Liver (tissue), 3 donors: ENCODE measurements at regions not wholly inside any gene's neighbourhood (a gene's known extent, or its start where the extent isn't known, plus 50 kb on each side); places are given as distances from the start of the nearest gene placed in this dataset.

Experiments used
- GABPA ChIP-seq, 2 donors: IDR thresholded peaks in 1 of 2; conservative IDR thresholded peaks in 1 of 2; 2 replicates each; pipeline ENCODE4 v1.6.1; 2016; ENCODE audit warnings: antibody characterized with exemption in 2 of 2, mild to moderate bottlenecking in 1 of 2, moderate library complexity in 1 of 2
- HNF4G ChIP-seq: IDR thresholded peaks from 2 replicates; pipeline ENCODE4 v1.6.1; 2016; ENCODE audit warnings: antibody characterized with exemption
- JUND ChIP-seq, 2 donors: IDR thresholded peaks; 2 replicates each; pipeline ENCODE4 v1.6.1; 2016; ENCODE audit warnings: antibody characterized with exemption in 2 of 2
- SP1 ChIP-seq: IDR thresholded peaks from 2 replicates; pipeline ENCODE4 v1.6.1; 2018; ENCODE audit warnings: antibody characterized with exemption, mild to moderate bottlenecking
- TAF1 ChIP-seq: conservative IDR thresholded peaks from 2 replicates; pipeline ENCODE4 v1.6.1; 2016; ENCODE audit warnings: antibody characterized with exemption, mild to moderate bottlenecking
- TF ChIP-seq, protein P1 (sequence below): fragments of 150-350 bp; IDR thresholded peaks from 2 replicates; pipeline ENCODE4 v1.5.1; 2017; ENCODE audit warnings: improper control_type of control experiment, low read depth, low read length; ENCODE audit not compliant: missing input control
- donor health status: healthy.
- donor health status: healthy.

DNA sequence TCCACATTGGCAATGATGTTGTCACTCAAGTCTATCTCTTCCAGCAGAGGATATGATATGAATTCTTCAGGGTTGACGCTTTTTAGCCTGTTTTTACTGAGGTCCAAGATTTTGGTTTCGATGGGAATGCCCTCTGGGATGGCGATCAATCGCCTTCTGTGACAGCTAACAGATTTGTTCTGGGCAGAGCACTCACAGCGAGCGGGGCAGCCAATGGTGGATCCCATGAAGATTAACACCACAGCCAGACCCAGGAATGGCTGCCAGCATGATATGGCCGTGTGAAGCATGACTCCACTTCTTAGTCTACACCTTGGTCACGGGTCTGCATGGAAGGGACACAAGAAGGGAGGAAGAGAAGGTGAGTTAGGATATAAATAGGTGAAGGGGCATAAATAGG, 377.1 kb upstream of the C9orf72 start:
- no peak for TF ChIP-seq SP1
- TF ChIP-seq JUND (IDR thresholded peaks at IDR 0.05) = no peak
- TF ChIP-seq, protein P1, sequence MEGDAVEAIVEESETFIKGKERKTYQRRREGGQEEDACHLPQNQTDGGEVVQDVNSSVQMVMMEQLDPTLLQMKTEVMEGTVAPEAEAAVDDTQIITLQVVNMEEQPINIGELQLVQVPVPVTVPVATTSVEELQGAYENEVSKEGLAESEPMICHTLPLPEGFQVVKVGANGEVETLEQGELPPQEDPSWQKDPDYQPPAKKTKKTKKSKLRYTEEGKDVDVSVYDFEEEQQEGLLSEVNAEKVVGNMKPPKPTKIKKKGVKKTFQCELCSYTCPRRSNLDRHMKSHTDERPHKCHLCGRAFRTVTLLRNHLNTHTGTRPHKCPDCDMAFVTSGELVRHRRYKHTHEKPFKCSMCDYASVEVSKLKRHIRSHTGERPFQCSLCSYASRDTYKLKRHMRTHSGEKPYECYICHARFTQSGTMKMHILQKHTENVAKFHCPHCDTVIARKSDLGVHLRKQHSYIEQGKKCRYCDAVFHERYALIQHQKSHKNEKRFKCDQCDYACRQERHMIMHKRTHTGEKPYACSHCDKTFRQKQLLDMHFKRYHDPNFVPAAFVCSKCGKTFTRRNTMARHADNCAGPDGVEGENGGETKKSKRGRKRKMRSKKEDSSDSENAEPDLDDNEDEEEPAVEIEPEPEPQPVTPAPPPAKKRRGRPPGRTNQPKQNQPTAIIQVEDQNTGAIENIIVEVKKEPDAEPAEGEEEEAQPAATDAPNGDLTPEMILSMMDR = no peak
- TF ChIP-seq GABPA (IDR thresholded peaks at IDR 0.05 in 1 of 2, conservative IDR thresholded peaks at IDR 0.05 in 1 of 2) = no peak
- TF ChIP-seq HNF4G = no peak
- no peak for TF ChIP-seq TAF1
